ENCODE measurements at regions not wholly inside any gene's neighbourhood (a gene's known extent, or its start where the extent isn't known, plus 50 kb on each side); places are given as distances from the start of the nearest gene placed in this dataset.

DNA sequence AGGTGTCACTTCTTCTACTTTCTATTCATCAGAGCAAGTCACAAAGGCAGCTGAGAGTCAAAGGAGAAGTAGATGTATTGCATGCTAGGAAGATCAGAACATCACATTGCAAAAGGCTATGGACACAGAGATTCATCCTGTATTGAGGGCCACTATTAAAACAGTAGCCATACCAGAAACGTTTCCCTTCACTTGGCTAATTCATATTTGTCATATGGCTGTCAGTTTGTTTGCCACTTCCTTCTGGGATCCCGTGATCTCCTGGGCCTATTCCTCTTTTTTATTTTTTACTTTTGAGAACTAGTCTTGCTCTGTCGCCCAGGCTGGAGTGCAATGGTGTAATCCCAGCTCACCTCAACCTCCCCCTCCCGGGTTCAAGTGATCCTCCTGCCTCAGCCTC is 184.0 kb upstream of the SATB1 start:
- H3K36me3 ChIP-seq (ENCODE audit: control insufficient read depth in 2 of 2, insufficient read depth in 1 of 2, low read length in 2 of 2) = no peaks in the 10 kb centered on the region
- CTCF ChIA-PET = no interaction called here
- H3K9me3 ChIP-seq (ENCODE audit: control insufficient read depth, insufficient read depth, low read depth, low read length) = no peaks in the 10 kb centered on the region
- POLR2A ChIA-PET = no interaction called here
- no peaks in the 10 kb centered on the region for H3K4me1 ChIP-seq (ENCODE audit: control insufficient read depth, insufficient read depth, low read length)
- no peak overlapping the region for H3K4me3 ChIP-seq (ENCODE audit: low read depth, low read length)
- H3K27ac ChIP-seq (ENCODE audit: extremely low read depth, low read depth, low read length) = no peak overlapping the region
- no peak for TF ChIP-seq ZNF514 (tag by site-specific recombination; IDR thresholded peaks at IDR 0.05)
- no peak for TF ChIP-seq ZNF571 (tag by site-specific recombination; IDR thresholded peaks at IDR 0.05)
- TF ChIP-seq TRIM28 (IDR thresholded peaks at IDR 0.05; ENCODE audit: borderline replicate concordance, low read length) = no peak
- no peak for TF ChIP-seq ZNF138 (tag by site-specific recombination; IDR thresholded peaks at IDR 0.05; ENCODE audit: borderline replicate concordance)
- no peak for TF ChIP-seq ZNF544 (tag by site-specific recombination; IDR thresholded peaks at IDR 0.05)
- TF ChIP-seq PATZ1 (tag by site-specific recombination; IDR thresholded peaks at IDR 0.05) = no peak
- TF ChIP-seq, protein P1, sequence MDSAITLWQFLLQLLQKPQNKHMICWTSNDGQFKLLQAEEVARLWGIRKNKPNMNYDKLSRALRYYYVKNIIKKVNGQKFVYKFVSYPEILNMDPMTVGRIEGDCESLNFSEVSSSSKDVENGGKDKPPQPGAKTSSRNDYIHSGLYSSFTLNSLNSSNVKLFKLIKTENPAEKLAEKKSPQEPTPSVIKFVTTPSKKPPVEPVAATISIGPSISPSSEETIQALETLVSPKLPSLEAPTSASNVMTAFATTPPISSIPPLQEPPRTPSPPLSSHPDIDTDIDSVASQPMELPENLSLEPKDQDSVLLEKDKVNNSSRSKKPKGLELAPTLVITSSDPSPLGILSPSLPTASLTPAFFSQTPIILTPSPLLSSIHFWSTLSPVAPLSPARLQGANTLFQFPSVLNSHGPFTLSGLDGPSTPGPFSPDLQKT (IDR thresholded peaks at IDR 0.05; ENCODE audit: borderline replicate concordance, low read depth, low read length) = no peak
- no peak for TF ChIP-seq ZNF704 (tag by site-specific recombination; IDR thresholded peaks at IDR 0.05)
- TF ChIP-seq ZBTB49 (tag by site-specific recombination; IDR thresholded peaks at IDR 0.05; ENCODE audit: low read depth) = no peak
- no peak for TF ChIP-seq OSR2 (tag by site-specific recombination; IDR thresholded peaks at IDR 0.05)
- TF ChIP-seq ZNF513 (tag by site-specific recombination; IDR thresholded peaks at IDR 0.05) = no peak
- no peak for TF ChIP-seq ZNF654 (tag by site-specific recombination; IDR thresholded peaks at IDR 0.05; ENCODE audit: low read depth)
- TF ChIP-seq ZNF148 (tag by site-specific recombination; IDR thresholded peaks at IDR 0.05; ENCODE audit: borderline replicate concordance) = no peak
- no peak for TF ChIP-seq ZNF341 (tag by site-specific recombination; IDR thresholded peaks at IDR 0.05; ENCODE audit: low read depth)
- TF ChIP-seq ZNF416 (tag by site-specific recombination; IDR thresholded peaks at IDR 0.05) = no peak
- TF ChIP-seq, protein P2, sequence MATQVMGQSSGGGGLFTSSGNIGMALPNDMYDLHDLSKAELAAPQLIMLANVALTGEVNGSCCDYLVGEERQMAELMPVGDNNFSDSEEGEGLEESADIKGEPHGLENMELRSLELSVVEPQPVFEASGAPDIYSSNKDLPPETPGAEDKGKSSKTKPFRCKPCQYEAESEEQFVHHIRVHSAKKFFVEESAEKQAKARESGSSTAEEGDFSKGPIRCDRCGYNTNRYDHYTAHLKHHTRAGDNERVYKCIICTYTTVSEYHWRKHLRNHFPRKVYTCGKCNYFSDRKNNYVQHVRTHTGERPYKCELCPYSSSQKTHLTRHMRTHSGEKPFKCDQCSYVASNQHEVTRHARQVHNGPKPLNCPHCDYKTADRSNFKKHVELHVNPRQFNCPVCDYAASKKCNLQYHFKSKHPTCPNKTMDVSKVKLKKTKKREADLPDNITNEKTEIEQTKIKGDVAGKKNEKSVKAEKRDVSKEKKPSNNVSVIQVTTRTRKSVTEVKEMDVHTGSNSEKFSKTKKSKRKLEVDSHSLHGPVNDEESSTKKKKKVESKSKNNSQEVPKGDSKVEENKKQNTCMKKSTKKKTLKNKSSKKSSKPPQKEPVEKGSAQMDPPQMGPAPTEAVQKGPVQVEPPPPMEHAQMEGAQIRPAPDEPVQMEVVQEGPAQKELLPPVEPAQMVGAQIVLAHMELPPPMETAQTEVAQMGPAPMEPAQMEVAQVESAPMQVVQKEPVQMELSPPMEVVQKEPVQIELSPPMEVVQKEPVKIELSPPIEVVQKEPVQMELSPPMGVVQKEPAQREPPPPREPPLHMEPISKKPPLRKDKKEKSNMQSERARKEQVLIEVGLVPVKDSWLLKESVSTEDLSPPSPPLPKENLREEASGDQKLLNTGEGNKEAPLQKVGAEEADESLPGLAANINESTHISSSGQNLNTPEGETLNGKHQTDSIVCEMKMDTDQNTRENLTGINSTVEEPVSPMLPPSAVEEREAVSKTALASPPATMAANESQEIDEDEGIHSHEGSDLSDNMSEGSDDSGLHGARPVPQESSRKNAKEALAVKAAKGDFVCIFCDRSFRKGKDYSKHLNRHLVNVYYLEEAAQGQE (tag by site-specific recombination; IDR thresholded peaks at IDR 0.05) = no peak

Data from HEK293 (cell line).